SK-N-MC (cell line): ENCODE measurements at regions not wholly inside any gene's neighbourhood (a gene's known extent, or its start where the extent isn't known, plus 50 kb on each side); places are given as distances from the start of the nearest gene placed in this dataset.

Source experiments
- DNase-seq: peaks from one replicate; pipeline ENCODE4 v3.0.0-alpha.2; 2011; ENCODE audit warnings: low read depth, low spot score
- H3K27ac ChIP-seq: fragments of 200-600 bp; sonication (generic); 2 replicates; pipeline ENCODE4 v1.5.1; 2016; ENCODE audit warnings: mixed run types
- H3K36me3 ChIP-seq: fragments of 200-600 bp; sonication (generic); 2 replicates; pipeline ENCODE4 v1.6.1; 2017; ENCODE audit warnings: antibody characterized with exemption, low read length, mixed read lengths; ENCODE audit not compliant: insufficient read depth
- H3K4me3 ChIP-seq: fragments of 200-600 bp; sonication (generic); 2 replicates; pipeline ENCODE4 v1.5.1; 2016
- H3K9ac ChIP-seq: fragments of 200-600 bp; sonication (generic); 2 replicates; pipeline ENCODE4 v1.8.0; 2017; ENCODE audit warnings: mixed run types, mixed read lengths; ENCODE audit not compliant: insufficient read length
- H3K9me3 ChIP-seq: fragments of 200-600 bp; sonication (generic); 2 replicates; pipeline ENCODE4 v1.6.1; 2017; ENCODE audit warnings: low read depth, mild to moderate bottlenecking, antibody characterized with exemption, low read length, moderate library complexity, mixed read lengths
- EZH2 ChIP-seq: fragments of 200-600 bp; sonication (generic); IDR thresholded peaks from one replicate; pipeline ENCODE4 v1.6.1; 2017; ENCODE audit warnings: antibody characterized with exemption
- FOXP2 ChIP-seq: optimal IDR thresholded peaks from 2 replicates; pipeline ENCODE3; 2011; ENCODE audit warnings: mild to moderate bottlenecking, moderate library complexity; ENCODE audit not compliant: insufficient read depth; ENCODE audit errors: extremely low read length, control extremely low read depth
- POLR2AphosphoS5 ChIP-seq: IDR thresholded peaks from 2 replicates; pipeline ENCODE4 v1.6.1; 2012; ENCODE audit warnings: mild to moderate bottlenecking, low read depth, low read length, borderline replicate concordance

DNA sequence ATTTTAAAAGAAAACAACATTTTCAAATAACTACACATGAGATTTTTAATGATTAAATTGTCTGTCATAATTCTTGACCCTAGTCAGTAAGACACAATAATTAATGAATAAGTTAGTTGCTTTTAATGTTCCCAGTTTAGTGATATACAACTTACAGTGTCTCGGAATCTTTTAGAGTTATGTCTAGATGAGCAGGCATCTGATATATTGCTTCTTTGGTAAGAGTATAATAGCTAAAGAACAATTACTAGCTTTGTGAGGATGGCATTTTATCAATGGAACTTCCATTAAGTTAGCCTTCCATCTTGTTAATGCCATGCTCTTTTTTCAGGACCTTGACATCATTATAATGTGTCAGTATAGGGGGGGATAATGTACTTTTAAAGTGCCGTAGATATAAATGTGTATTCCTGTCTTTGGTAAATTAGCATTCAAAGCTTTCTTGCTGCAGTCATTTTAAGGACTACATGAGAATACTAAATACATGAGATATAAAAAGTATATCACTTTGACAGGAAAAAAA, 425.1 kb downstream of the PDHA2 start:
- Histone ChIP-seq H3K9ac (no peak overlapping the region), H3K27ac (no peak overlapping the region), H3K36me3 (no peaks in the 10 kb centered on the region), H3K4me3 (no peak overlapping the region), H3K9me3 (no peaks in the 10 kb centered on the region)
- no peak for DNase-seq
- TF ChIP-seq EZH2, result no peak
- no peak for TF ChIP-seq FOXP2

DNA sequence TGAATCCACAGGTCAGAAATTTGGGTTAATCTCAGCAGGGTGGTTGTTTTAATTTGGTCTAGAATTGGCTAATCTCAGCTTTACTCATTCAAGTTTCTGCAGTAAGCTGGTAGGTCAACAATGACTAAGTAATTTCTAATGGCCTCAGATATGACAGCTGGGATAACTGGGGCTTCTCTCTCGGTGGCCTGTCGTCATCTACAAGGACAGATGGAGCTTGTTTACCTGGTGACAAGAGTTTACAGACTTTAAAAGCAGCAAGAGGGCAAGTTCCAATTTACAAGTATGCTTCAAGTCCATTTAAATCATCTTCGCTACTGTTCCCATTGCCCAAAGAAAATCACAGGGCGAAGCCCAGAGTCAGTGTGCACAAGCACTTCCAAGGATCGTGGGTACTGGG, 453.9 kb downstream of the PDHA2 start:
- no peak for DNase-seq
- H3K9me3 ChIP-seq, result no peaks in the 10 kb centered on the region
- no peak overlapping the region for H3K4me3 ChIP-seq
- TF ChIP-seq FOXP2, result no peak
- no peak for TF ChIP-seq POLR2AphosphoS5
- no peak for TF ChIP-seq EZH2
- no peak overlapping the region for H3K9ac ChIP-seq
- no peak overlapping the region for H3K27ac ChIP-seq
- no peaks in the 10 kb centered on the region for H3K36me3 ChIP-seq

DNA sequence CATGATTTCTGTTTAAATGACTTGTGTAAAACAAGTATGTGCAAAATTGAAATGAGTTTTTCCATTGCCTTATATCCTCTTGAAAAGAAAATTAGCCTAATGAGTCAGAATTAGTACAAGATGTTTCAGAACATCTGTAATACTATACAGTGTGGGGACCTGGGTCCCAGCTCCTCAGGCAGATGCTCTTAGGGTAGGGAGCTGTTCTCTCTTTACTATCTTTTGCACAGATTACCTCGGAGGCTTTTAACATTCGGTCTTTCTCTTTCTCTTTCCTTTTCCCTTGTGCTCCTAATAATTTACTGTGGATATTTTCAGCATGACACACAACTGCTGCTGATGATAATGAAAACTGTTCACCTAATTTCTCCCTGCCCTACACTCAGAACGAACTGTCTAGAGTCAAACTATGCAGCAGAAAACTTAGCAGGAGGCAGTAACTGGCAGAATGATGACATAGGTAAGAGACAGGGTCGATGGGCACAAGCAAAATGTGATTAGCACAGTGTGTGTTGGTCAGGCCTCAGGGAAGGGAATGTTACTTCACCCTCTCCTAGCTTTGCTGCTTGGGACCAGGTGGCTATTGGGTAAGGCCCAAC, 455.3 kb downstream of the PDHA2 start:
- no peak for DNase-seq
- no peak overlapping the region for H3K4me3 ChIP-seq
- no peak overlapping the region for H3K27ac ChIP-seq
- H3K9ac ChIP-seq, result no peak overlapping the region
- TF ChIP-seq EZH2 (no peak), POLR2AphosphoS5 (no peak), FOXP2 (no peak)
- H3K9me3 ChIP-seq, result no peaks in the 10 kb centered on the region
- H3K36me3 ChIP-seq, result no peaks in the 10 kb centered on the region

DNA sequence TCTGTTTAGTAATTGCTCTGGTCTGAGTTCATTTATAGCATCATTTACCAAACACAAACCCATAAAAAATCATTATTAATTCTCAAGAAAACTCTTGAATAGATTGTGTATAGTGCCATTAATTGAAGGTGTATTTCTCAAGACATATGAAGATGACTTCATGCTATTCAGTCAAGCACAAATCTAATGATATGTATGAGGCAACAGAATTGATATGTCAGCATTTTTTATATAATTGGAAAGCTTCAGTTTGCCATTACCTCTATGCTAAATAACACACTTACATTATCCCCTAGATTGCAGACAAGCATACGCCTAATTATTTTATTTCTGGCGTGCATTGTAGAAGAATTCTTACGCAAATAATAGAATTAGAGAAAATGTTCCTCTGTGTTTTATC, 461.8 kb downstream of the PDHA2 start:
- Histone ChIP-seq H3K27ac (no peak overlapping the region), H3K4me3 (no peak overlapping the region), H3K36me3 (no peaks in the 10 kb centered on the region), H3K9ac (no peak overlapping the region), H3K9me3 (no peaks in the 10 kb centered on the region)
- no peak for TF ChIP-seq POLR2AphosphoS5
- TF ChIP-seq FOXP2, result no peak
- TF ChIP-seq EZH2, result no peak
- DNase-seq, result no peak

DNA sequence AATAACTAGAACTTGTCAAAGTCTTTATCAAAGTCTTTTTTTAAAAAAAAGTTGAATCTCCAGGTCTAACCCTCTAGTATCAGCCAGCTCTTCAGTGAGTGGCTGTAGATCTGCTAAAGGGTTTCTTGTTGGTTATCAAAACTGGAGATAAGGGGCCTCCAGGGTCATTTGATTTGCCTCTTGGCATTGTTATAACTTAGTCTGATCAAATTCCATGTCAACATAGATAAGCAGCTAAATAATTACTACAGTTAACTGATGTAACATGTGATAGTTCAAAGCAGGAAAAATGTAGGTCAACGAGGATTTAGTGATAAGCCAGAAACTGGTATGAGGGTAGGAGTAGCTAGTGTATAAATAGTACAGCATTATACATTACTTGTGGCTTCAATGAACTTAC, 465.1 kb downstream of the PDHA2 start:
- no peaks in the 10 kb centered on the region for H3K9me3 ChIP-seq
- H3K4me3 ChIP-seq, result no peak overlapping the region
- DNase-seq, result no peak
- no peak overlapping the region for H3K9ac ChIP-seq
- H3K27ac ChIP-seq, result no peak overlapping the region
- no peaks in the 10 kb centered on the region for H3K36me3 ChIP-seq
- no peak for TF ChIP-seq POLR2AphosphoS5
- no peak for TF ChIP-seq FOXP2
- no peak for TF ChIP-seq EZH2

DNA sequence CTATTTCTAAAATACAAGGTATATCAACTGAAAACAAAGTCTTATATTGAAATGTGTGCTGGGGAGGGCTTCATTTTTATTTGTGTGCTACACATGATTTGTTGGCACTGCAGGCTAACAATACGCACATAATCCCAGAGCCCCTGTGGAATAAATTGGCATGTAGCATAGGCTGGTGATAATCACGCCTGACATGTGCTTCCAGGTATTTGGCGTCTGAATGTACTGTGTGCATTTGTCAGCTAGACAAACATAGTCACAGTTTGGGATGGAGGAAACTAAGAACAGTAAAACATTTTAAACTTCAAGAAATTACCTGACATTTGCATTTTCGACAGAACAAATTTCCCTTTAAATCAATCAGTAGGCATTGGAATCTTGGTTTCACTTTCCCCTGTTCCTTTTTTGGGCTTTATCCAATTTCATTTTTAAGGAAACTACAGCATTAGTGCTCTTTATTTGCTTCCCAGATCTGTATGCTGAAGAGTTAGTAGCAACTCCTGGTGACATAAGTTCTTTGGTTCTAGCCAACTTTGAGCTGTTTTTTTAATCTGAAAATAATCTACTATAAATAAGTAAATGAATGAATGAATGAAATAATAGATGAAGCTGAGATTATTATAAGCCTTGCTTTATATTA, 472.3 kb downstream of the PDHA2 start:
- no peaks in the 10 kb centered on the region for H3K36me3 ChIP-seq
- no peak overlapping the region for H3K9ac ChIP-seq
- DNase-seq, result no peak
- H3K27ac ChIP-seq, result no peak overlapping the region
- H3K9me3 ChIP-seq, result no peaks in the 10 kb centered on the region
- H3K4me3 ChIP-seq, result no peak overlapping the region
- no peak for TF ChIP-seq FOXP2
- TF ChIP-seq POLR2AphosphoS5, result no peak
- TF ChIP-seq EZH2, result no peak

DNA sequence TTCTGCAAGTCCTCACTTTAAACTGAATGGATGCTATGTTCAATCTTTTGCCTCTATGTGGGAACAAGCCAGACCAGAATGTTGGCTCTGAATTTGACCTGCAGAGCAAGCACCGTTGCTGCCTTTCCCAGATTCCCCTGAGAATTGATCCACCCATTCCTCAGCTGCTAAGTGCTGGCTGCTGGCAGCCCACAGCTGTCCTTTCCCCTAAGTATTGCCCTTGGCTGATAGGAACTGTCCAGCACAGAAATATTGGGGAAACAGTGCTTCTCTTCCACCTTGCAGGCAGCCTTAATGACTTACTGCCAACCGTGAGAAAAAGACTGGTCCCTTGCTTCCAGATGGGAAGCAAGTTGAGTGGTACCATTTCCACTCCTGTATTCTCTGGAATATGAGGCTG, 475.9 kb downstream of the PDHA2 start:
- H3K27ac ChIP-seq, result no peak overlapping the region
- H3K9ac ChIP-seq, result no peak overlapping the region
- H3K9me3 ChIP-seq, result no peaks in the 10 kb centered on the region
- no peak for DNase-seq
- H3K36me3 ChIP-seq, result no peaks in the 10 kb centered on the region
- TF ChIP-seq FOXP2 (no peak), POLR2AphosphoS5 (no peak), EZH2 (no peak)
- H3K4me3 ChIP-seq, result no peak overlapping the region

DNA sequence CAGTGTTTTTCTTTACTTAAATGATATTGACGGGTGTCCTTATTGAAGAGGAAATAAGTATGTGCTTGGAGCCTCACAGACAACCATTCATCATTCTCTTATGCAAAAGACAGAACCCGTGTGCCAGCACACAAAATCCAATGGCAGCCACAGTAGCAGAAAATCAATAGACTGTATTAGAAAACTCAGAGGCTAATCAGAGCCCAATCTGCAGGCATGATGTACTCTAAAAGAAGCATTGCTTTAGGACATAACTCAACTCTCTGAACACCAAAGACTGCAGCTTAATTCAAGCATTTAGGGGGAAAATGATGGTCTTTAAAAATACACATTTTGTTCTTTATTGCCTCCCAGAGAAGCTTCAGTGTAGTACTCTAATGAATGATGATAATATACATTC, 476.9 kb downstream of the PDHA2 start:
- TF ChIP-seq EZH2 (no peak), FOXP2 (no peak), POLR2AphosphoS5 (no peak)
- H3K27ac ChIP-seq, result no peak overlapping the region
- H3K4me3 ChIP-seq, result no peak overlapping the region
- no peaks in the 10 kb centered on the region for H3K36me3 ChIP-seq
- no peak for DNase-seq
- H3K9me3 ChIP-seq, result no peaks in the 10 kb centered on the region
- H3K9ac ChIP-seq, result no peak overlapping the region
